NB4 (cell line): ENCODE measurements at regions not wholly inside any gene's neighbourhood (a gene's known extent, or its start where the extent isn't known, plus 50 kb on each side); places are given as distances from the start of the nearest gene placed in this dataset.

Experiments
- CTCF ChIP-seq: IDR thresholded peaks from one replicate; pipeline ENCODE4 v1.5.1; 2012; ENCODE audit warnings: low read depth, low read length
- MYC ChIP-seq: IDR thresholded peaks from 2 replicates; pipeline ENCODE4 v1.6.1; 2011; ENCODE audit warnings: low read depth, low read length
- POLR2A ChIP-seq: IDR thresholded peaks from 2 replicates; pipeline ENCODE4 v1.6.1; 2011; ENCODE audit warnings: mild to moderate bottlenecking; ENCODE audit not compliant: insufficient read length; ENCODE audit errors: extremely low read depth
- TF ChIP-seq, protein P1 (sequence below): IDR thresholded peaks from 2 replicates; pipeline ENCODE4 v1.6.1; 2011; ENCODE audit warnings: low read depth, low read length

DNA sequence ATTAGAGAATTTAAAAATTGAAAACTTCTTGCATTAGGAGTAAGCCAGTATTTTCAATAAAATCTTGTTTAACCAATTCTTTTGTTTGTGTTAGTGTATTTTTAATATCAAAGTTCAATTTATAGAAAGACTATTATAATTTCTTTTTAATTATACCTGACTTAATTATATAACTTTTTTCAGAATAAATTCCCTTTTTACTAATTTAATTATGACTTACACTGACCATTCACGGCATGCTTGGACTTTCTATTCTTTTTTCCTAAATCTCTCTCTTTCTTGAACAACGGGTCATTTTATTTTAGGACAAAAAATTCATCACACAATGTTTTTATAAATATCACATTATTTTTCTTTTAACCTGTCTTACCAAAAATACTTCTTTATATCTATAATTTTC is 555.3 kb upstream of the PTGER4 start:
- TF ChIP-seq CTCF: no peak
- TF ChIP-seq POLR2A: no peak
- TF ChIP-seq, protein P1, sequence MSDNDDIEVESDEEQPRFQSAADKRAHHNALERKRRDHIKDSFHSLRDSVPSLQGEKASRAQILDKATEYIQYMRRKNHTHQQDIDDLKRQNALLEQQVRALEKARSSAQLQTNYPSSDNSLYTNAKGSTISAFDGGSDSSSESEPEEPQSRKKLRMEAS: no peak
- TF ChIP-seq MYC: no peak
